Peyer's patch (tissue), 4 donors: ENCODE measurements at regions not wholly inside any gene's neighbourhood (a gene's known extent, or its start where the extent isn't known, plus 50 kb on each side); places are given as distances from the start of the nearest gene placed in this dataset.

ENCODE experiments used
- CTCF ChIP-seq, 6 experiments: fragments of 450-650 bp in 4 of 6; fragments of 200-600 bp in 2 of 6; sonication (generic) in 1 of 6; IDR thresholded peaks; one replicate each; pipeline ENCODE4 v1.5.1; 2017 to 2019; ENCODE audit warnings: antibody characterized with exemption in 6 of 6, mild to moderate bottlenecking in 3 of 6, moderate library complexity in 1 of 6
- POLR2A ChIP-seq, 2 donors: fragments of 450-650 bp; IDR thresholded peaks; one replicate each; pipeline ENCODE4 v1.5.1; 2017; ENCODE audit warnings: antibody characterized with exemption in 2 of 2, mild to moderate bottlenecking in 2 of 2, moderate library complexity in 2 of 2

GRCh38 chr18:24756385-24756784 is 295.9 kb downstream of the HRH4 start:
- TF ChIP-seq CTCF (IDR thresholded peaks at IDR 0.05): no peak
- TF ChIP-seq POLR2A (IDR thresholded peaks at IDR 0.05): no peak
